NCI-H774 (cell line): ENCODE measurements at regions not wholly inside any gene's neighbourhood (a gene's known extent, or its start where the extent isn't known, plus 50 kb on each side); places are given as distances from the start of the nearest gene placed in this dataset.
"Not testable (repeated sequence)": the region's sequence is repeated elsewhere in the genome, so short reads cannot be mapped to it uniquely, and the experiment has no call there.

Source experiments
- DNase-seq: peaks from one replicate; lab custom pipeline; 2025; lab: John Stamatoyannopoulos, UW

- no peak for DNase-seq
These were observed 74.1 kb upstream of the CHD2 start for GRCh38 chr15:92825985-92826384.

DNA sequence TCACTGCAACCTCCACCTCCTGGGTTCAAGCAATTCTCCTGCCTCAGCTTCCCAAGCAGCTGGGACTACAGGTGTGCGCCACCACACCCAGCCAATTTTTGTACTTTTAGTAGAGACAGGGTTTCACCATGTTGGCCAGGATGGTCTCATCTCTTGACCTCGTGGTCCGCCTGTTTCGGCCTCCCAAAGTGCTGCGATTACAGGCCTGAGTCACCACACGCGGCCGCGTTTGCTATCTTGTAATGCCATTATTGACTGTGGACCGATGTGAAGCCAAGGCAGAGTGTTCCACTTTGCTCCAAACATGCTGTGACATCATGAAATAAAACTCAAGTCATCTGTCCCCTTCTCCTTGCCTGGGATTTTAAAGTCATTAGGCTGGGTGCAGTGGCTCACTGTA is 72.1 kb upstream of the CHD2 start:
- DNase-seq, result not testable (repeated sequence)

DNA sequence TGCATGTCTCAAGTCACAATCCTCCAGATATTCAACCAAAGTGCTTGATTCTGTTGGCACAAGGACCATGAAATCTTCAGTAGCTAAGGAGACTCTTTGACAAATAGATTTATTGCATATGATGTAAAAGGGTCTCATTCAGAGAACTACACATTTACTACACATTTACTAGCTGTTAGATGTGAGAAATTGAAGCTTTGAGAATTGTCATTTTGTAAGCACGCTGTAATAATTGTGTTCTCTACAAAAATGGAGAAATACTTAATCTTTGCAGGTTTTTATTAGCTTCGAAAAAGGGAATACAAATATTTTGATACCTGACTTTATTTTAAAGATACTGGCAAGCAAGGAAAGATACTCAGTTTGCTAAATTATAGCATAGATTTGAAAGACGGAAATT is 70.2 kb upstream of the CHD2 start:
- DNase-seq, result no peak

GRCh38 chr15:92831336-92831654 is 68.8 kb upstream of the CHD2 start:
- no peak for DNase-seq

DNA sequence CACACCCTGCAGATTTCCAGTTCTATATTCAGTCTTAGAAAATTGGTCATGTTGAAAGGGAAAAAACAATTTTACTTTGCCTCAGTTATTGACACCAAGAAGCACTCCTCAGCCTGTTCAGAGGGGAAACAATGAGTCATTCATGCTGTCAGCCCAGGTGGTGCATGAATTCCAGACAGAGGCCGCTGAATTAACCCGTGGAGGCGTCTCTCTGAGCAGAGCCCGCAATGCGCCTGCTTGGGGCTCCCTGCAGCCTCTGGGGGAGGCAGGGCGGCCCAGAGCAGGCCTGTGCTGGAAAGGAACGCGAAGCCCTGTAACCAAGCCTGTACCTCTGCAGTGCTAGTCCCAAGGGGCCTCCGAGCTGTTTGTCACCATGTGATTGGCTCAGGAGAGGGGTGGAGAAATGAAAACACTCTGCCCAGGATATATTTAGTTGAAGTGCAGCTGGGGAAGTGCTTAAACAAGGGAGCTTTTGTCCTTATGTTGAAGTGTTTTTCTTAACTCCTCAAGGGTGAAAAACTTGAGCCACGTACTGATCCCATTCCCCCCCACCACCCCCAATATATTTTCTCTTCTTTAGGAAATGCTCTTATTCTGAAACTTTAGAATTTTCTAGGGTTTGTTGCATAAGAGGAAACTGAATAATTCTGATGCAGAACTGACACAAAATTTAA is 68.3 kb upstream of the CHD2 start:
- DNase-seq, result peak; percentile 90

- DNase-seq, result no peak
These were observed 67.1 kb upstream of the CHD2 start for GRCh38 chr15:92833106-92833433.

DNA sequence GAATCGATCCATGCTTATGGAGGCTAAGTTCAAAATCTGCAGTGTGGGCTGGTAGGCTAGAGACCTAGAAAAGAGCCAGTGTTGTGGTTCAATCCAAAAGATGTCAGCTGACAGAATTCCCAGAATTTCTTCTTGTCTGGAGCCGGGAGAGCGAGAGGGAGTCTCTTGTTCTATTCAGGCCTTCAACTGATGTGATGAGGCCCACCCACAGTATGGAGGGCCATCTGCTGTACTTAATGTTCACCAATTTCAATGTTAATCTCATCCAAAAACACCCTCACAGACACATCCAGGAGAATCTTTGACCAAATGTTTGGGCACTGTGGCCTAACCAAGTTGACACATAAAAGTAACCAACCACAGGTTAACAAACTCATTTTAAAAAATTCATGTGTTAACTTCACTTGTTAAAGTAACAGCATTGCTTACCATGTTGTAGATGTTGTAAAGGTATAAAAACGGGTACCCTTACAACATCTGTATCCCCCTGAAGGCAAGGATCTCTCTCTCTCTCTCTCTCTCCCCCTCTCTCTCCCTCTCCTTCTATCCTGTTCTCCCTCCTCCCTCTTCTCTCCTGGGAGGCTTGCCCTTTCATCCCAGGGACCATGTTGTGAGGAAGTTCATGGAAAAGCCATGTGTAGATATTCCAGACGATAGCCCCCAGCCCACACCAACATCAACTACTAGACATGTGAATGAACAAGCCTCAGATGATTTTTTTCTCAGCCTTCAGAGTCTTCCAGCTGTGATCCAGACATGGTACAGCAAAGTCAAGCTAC is 66.4 kb upstream of the CHD2 start:
- no peak for DNase-seq

DNA sequence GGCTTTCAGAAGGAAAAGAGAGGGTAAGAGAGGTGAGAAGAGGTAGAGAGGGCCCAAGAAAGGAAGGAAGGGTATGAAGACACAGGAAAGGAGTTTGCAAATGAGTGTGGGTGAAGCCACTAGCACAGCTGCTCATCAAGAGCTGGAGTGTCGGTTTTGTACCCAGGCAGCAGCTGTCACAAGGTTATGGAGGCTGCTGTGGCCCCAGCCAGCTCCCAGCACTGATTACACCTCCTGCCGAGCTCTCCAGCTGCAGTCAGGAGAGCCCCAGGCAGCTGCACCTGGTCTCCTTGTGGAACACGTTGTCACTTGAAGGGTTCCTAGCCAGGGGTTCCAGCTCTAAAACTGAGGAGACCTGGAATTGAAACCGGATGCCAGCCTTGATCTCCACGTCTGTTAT is 60.4 kb upstream of the CHD2 start:
- DNase-seq, result peak; percentile 75

GRCh38 chr15:92840149-92840548 is 60.0 kb upstream of the CHD2 start:
- DNase-seq, result no peak

DNA sequence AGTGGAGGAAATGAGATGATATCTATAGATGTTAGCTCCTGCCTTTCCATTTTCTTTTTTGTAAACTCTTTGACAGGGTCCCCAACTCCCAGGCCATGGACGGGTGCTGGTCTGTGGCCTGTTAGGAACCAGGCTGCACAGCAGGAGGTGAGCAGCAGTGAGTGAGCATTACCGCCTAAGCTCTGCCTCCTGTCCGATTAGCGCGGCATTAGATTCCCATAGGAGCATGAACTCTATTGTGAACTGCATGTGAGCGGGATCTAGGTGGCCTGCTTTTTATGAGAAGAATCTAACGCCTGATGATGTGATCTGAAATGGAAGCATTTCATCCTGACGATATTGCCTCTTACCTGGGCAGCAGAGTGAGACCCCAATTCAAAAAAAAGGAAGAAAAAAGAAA is 56.8 kb upstream of the CHD2 start:
- no peak for DNase-seq

DNA sequence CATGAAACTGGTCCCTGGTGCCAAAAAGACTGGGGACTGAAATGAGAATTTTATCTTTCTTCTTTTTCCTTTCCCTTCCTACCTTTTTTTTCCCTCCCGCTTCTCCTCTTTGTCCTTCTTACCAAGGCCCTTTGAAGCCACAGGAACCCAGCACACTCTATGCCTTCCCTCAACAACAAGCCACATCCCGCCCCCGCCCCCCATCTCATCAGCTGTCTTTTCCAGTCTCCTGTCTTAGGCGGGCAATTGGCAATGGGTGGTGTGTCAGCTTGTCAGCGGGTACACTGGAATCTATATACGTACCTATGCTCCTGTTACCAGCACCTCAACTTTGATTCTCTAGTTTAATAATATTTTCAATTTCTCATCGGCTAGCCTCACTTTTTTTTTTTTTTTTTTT is 56.3 kb upstream of the CHD2 start:
- DNase-seq, result no peak

DNA sequence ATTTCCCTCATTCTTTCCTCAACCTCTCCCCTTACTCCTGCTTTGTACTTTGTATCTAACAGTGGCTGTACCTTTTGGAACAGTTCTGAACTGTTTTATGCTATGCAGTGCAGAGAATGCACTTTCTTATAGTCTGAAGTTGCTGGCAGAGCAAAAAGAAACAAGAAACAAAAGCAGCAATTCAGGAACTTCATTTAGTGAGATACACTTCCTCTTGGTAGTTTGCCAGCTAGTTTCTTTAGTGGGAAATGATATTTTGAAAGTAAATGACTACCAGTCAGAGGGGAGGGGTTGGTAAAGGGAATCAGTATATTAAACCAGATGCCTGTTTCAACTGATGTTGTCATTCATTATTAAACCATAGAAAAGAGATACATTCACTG is 55.0 kb upstream of the CHD2 start:
- no peak for DNase-seq

DNA sequence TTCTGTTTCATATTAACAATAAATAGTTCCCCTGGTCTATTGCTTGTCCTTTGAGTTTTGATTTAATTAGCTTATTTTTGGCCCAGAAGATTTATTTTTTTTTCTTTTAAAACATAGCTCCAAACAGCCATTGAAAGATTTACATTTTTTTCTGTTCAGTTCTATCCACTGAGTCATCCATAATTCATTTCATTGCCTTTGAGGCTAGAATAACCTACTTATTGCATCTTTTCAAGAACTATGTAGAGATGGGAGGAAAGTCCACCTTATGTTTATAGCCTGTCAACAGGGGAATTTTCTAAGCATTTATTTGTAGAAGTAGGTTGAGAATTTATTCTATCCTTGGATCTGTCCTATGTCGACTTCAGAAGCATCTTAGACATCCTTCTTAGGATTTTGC is 53.4 kb upstream of the CHD2 start:
- DNase-seq, result no peak

- no peak for DNase-seq
These were observed 52.3 kb upstream of the CHD2 start for GRCh38 chr15:92847841-92848240.

GRCh38 chr15:92848464-92848851 is 51.7 kb upstream of the CHD2 start:
- DNase-seq, result no peak

- no peak for DNase-seq
These were observed 51.1 kb upstream of the CHD2 start for GRCh38 chr15:92848852-92849598.

DNA sequence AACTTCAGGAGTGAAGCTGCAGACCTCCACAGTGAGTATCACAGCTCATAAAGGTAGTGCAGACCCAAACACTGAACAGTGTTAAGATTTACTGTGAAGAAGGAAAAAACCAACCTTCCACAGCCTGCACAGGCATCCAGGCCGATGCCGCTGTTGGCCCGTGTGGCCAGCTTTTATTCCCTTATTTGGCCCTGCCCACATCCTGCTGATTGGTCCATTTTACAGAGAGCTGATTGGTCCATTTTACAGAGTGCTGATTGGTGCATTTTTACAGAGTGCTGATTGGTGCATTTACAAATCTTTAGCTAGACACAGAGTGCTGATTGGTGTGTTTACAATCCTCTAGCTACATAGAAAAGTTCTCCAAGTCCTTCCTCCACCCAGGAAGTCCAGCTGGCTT is 49.9 kb upstream of the CHD2 start:
- not testable (repeated sequence) for DNase-seq
